GM23248 (cell line): ENCODE measurements at regions not wholly inside any gene's neighbourhood (a gene's known extent, or its start where the extent isn't known, plus 50 kb on each side); places are given as distances from the start of the nearest gene placed in this dataset.

Source experiments
- EZH2 ChIP-seq: fragments of 200-600 bp; sonication (generic); IDR thresholded peaks from 2 replicates; pipeline ENCODE4 v1.6.1; 2018; ENCODE audit warnings: antibody characterized with exemption, mild to moderate bottlenecking; ENCODE audit not compliant: insufficient read depth, poor library complexity, severe bottlenecking
- EZH2phosphoT487 ChIP-seq: fragments of 200-600 bp; sonication (generic); IDR thresholded peaks from 2 replicates; pipeline ENCODE4 v1.6.1; 2018; ENCODE audit warnings: antibody characterized with exemption, moderate library complexity, mild to moderate bottlenecking, low read depth; ENCODE audit not compliant: insufficient read depth

DNA sequence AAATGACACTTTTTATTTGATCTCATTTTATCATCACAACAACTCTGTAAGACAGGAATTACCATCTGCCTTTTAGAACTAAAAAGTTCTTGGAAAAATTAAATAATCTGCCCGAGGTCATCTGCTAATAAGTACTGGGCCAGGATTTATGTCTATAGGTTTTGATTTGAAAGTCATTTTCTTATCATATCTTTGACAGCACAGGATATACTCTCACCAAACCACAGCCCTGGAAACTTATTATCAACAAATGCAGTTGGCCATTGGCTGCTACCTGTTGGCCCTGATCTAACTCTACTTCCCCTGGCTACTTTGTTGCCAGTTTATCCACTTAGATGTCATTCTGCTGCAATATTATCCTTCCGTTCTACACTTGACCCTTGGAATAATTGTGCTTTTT is 354.6 kb downstream of the RAD51AP2 start:
- no peak for TF ChIP-seq EZH2phosphoT487
- no peak for TF ChIP-seq EZH2
